ENCODE measurements at regions not wholly inside any gene's neighbourhood (a gene's known extent, or its start where the extent isn't known, plus 50 kb on each side); places are given as distances from the start of the nearest gene placed in this dataset.

- H3K4me1 Mint-ChIP-seq: no peaks in the 10 kb centered on the region
- no peak overlapping the region for H3K4me3 Mint-ChIP-seq
- H3K27me3 Mint-ChIP-seq (ENCODE audit: low read depth in 2 of 2): no peaks in the 10 kb centered on the region
- ATAC-seq: no peak
- DNase-seq: no peak
- H3K9me3 Mint-ChIP-seq: no peaks in the 10 kb centered on the region
- Histone ChIP-seq H3K27me3 (ENCODE audit: control insufficient read depth, insufficient read depth, low read length) (no peaks in the 10 kb centered on the region), H3K9me3 (ENCODE audit: control insufficient read depth, insufficient read depth, low read length) (peaks cover 4% of the 10 kb centered on the region), H3K4me1 (ENCODE audit: control insufficient read depth, insufficient read depth, low read length) (no peaks in the 10 kb centered on the region), H3K4me3 (ENCODE audit: low read length) (no peak overlapping the region), H3K27ac (ENCODE audit: low read length) (no peak overlapping the region), H3K36me3 (ENCODE audit: control insufficient read depth, insufficient read depth, low read length) (no peaks in the 10 kb centered on the region)
- H3K36me3 Mint-ChIP-seq: no peaks in the 10 kb centered on the region
- intact Hi-C loops (cut with micrococcal nuclease): no loop called here
- no peak overlapping the region for H3K27ac Mint-ChIP-seq
- TF ChIP-seq CTCF (IDR thresholded peaks at IDR 0.05): no peak
- WGBS (ENCODE audit: insufficient coverage): 76% methylated on average over 2 of the region's 2 CpGs
Observed at GRCh38 chr4:136749989-136750388, 782.3 kb downstream of the PCDH18 start.

GRCh38 chr4:136748773-136749172 lies 783.5 kb downstream of the PCDH18 start:
- H3K27ac Mint-ChIP-seq: no peak overlapping the region
- H3K4me3 Mint-ChIP-seq: no peak overlapping the region
- DNase-seq (no peak), ATAC-seq (no peak)
- no peaks in the 10 kb centered on the region for H3K27me3 Mint-ChIP-seq (ENCODE audit: low read depth in 2 of 2)
- no peaks in the 10 kb centered on the region for H3K36me3 ChIP-seq (ENCODE audit: control insufficient read depth, insufficient read depth, low read length)
- TF ChIP-seq CTCF (IDR thresholded peaks at IDR 0.05): no peak
- H3K4me1 Mint-ChIP-seq: no peaks in the 10 kb centered on the region
- WGBS (ENCODE audit: insufficient coverage): 97% methylated on average over 3 of the region's 3 CpGs
- no peaks in the 10 kb centered on the region for H3K9me3 Mint-ChIP-seq
- intact Hi-C loops (cut with micrococcal nuclease): no loop called here
- H3K9me3 ChIP-seq (ENCODE audit: control insufficient read depth, insufficient read depth, low read length): peaks cover 4% of the 10 kb centered on the region
- no peaks in the 10 kb centered on the region for H3K36me3 Mint-ChIP-seq
- no peak overlapping the region for H3K27ac ChIP-seq (ENCODE audit: low read length)
- H3K4me1 ChIP-seq (ENCODE audit: control insufficient read depth, insufficient read depth, low read length): no peaks in the 10 kb centered on the region
- H3K4me3 ChIP-seq (ENCODE audit: low read length): no peak overlapping the region
- no peaks in the 10 kb centered on the region for H3K27me3 ChIP-seq (ENCODE audit: control insufficient read depth, insufficient read depth, low read length)

GRCh38 chr4:136748165-136748564 lies 784.1 kb downstream of the PCDH18 start:
- Mint-ChIP-seq H3K27me3 (ENCODE audit: low read depth in 2 of 2) (no peaks in the 10 kb centered on the region), H3K4me1 (no peaks in the 10 kb centered on the region), H3K4me3 (no peak overlapping the region), H3K9me3 (no peaks in the 10 kb centered on the region), H3K27ac (no peak overlapping the region), H3K36me3 (no peaks in the 10 kb centered on the region)
- H3K4me1 ChIP-seq (ENCODE audit: control insufficient read depth, insufficient read depth, low read length): no peaks in the 10 kb centered on the region
- no peak for DNase-seq
- intact Hi-C loops (cut with micrococcal nuclease): no loop called here
- no peak overlapping the region for H3K27ac ChIP-seq (ENCODE audit: low read length)
- H3K4me3 ChIP-seq (ENCODE audit: low read length): no peak overlapping the region
- peaks cover 7% of the 10 kb centered on the region for H3K9me3 ChIP-seq (ENCODE audit: control insufficient read depth, insufficient read depth, low read length)
- no peaks in the 10 kb centered on the region for H3K36me3 ChIP-seq (ENCODE audit: control insufficient read depth, insufficient read depth, low read length)
- no peak for ATAC-seq
- TF ChIP-seq CTCF (IDR thresholded peaks at IDR 0.05): no peak
- 93% methylated on average over 1 of the region's 1 CpG for WGBS (ENCODE audit: insufficient coverage)
- no peaks in the 10 kb centered on the region for H3K27me3 ChIP-seq (ENCODE audit: control insufficient read depth, insufficient read depth, low read length)

GRCh38 chr4:136743238-136743637 lies 789.1 kb downstream of the PCDH18 start:
- Histone ChIP-seq H3K36me3 (ENCODE audit: control insufficient read depth, insufficient read depth, low read length) (no peaks in the 10 kb centered on the region), H3K27me3 (ENCODE audit: control insufficient read depth, insufficient read depth, low read length) (no peaks in the 10 kb centered on the region), H3K4me3 (ENCODE audit: low read length) (no peak overlapping the region), H3K27ac (ENCODE audit: low read length) (no peak overlapping the region), H3K4me1 (ENCODE audit: control insufficient read depth, insufficient read depth, low read length) (no peaks in the 10 kb centered on the region), H3K9me3 (ENCODE audit: control insufficient read depth, insufficient read depth, low read length) (peaks cover 3% of the 10 kb centered on the region)
- intact Hi-C loops (cut with micrococcal nuclease): no loop called here
- no peak overlapping the region for H3K27ac Mint-ChIP-seq
- no peak for TF ChIP-seq CTCF (IDR thresholded peaks at IDR 0.05)
- H3K36me3 Mint-ChIP-seq: no peaks in the 10 kb centered on the region
- no peak for DNase-seq
- no peaks in the 10 kb centered on the region for H3K27me3 Mint-ChIP-seq (ENCODE audit: low read depth in 2 of 2)
- no peak for ATAC-seq
- no peaks in the 10 kb centered on the region for H3K9me3 Mint-ChIP-seq
- WGBS (ENCODE audit: insufficient coverage): 95% methylated on average over 1 of the region's 1 CpG
- H3K4me1 Mint-ChIP-seq: no peaks in the 10 kb centered on the region
- no peak overlapping the region for H3K4me3 Mint-ChIP-seq

Measured in natural killer cell (primary cell).